GM12892 (cell line): ENCODE measurements at regions not wholly inside any gene's neighbourhood (a gene's known extent, or its start where the extent isn't known, plus 50 kb on each side); places are given as distances from the start of the nearest gene placed in this dataset.

Source experiments
- POLR2A ChIP-seq: IDR thresholded peaks from 2 replicates; pipeline ENCODE4 v1.6.1; 2011; ENCODE audit warnings: low read depth, low read length, control low read depth
- POLR2AphosphoS5 ChIP-seq: IDR thresholded peaks from 2 replicates; pipeline ENCODE4 v1.6.1; 2011; ENCODE audit warnings: low read depth, low read length, control low read depth

DNA sequence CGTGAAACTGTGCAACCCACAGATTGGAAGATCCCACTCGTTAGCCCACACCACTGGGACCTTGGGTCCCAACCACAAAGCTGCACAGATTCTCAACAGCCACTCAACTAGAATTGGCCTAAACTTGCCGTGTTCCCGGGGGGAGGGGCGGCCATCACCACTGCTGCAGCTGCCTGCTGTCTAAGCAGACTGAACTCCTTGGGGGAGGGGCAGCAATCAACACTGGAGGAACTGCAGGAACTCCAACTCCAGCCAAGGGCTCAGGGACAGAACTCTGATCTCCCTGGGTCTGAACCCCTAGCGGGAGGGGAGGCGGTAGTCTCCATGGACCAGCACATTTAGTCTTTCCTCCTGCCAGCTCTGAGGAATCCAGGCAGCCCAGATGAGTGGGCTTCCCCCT is 205.9 kb downstream of the RSL24D1 start:
- TF ChIP-seq POLR2A (no peak), POLR2AphosphoS5 (no peak)
